H1 (cell line): ENCODE measurements at regions not wholly inside any gene's neighbourhood (a gene's known extent, or its start where the extent isn't known, plus 50 kb on each side); places are given as distances from the start of the nearest gene placed in this dataset.

Experiments
- CTCF ChIA-PET: fragments of 300-600 bp; sonication (Branson Sonifier 250); formaldehyde crosslinking; loops from one replicate; lab custom pipeline; 2021; ENCODE audit not compliant: partially characterized antibody; lab: Charles Lee
- POLR2A ChIA-PET: fragments of 300-600 bp; sonication (Branson Sonifier 250); formaldehyde crosslinking; loops from one replicate; lab custom pipeline; 2021; ENCODE audit warnings: inconsistent platforms; ENCODE audit not compliant: partially characterized antibody; lab: Charles Lee
- DNase-seq, 2 experiments: peaks; one replicate each; pipeline versions ENCODE4 v3.0.0 to v3.0.0-alpha.2; 2010 to 2022; ENCODE audit warnings: low spot score in 2 of 2, low read depth in 1 of 2, mixed read lengths in 1 of 2
- FAIRE-seq: peaks from 2 replicates; lab custom pipeline; 2011; peaks lifted over from hg19 to GRCh38; lab: Jason Lieb, UNC
- H2AFZ ChIP-seq: 2 replicates; pipeline ENCODE4 v1.8.1; 2012; ENCODE audit warnings: low read length, inconsistent platforms
- H2AK5ac ChIP-seq: 2 replicates; pipeline ENCODE4 v1.6.1; 2013; ENCODE audit warnings: low read depth, low read length
- H2BK120ac ChIP-seq: replicated peaks from 2 replicates; pipeline ENCODE3; 2013; ENCODE audit warnings: low read depth, low read length, inconsistent platforms
- H2BK12ac ChIP-seq: 2 replicates; pipeline ENCODE4 v1.6.1; 2013; ENCODE audit warnings: low read depth, low read length
- H2BK15ac ChIP-seq: 2 replicates; pipeline ENCODE4 v1.6.1; 2013; ENCODE audit warnings: low read length
- H2BK20ac ChIP-seq: 2 replicates; pipeline ENCODE4 v1.6.1; 2013; ENCODE audit warnings: low read length
- H2BK5ac ChIP-seq: 2 replicates; pipeline ENCODE4 v1.6.1; 2013; ENCODE audit warnings: low read depth, low read length
- H3K14ac ChIP-seq: 2 replicates; pipeline ENCODE4 v1.6.1; 2013; ENCODE audit warnings: inconsistent platforms; ENCODE audit not compliant: insufficient read length
- H3K18ac ChIP-seq: 2 replicates; pipeline ENCODE4 v1.6.1; 2013; ENCODE audit warnings: low read length; ENCODE audit errors: extremely low read depth
- H3K23ac ChIP-seq: 2 replicates; pipeline ENCODE4 v1.6.1; 2013; ENCODE audit warnings: inconsistent platforms; ENCODE audit not compliant: insufficient read length
- H3K23me2 ChIP-seq: 2 replicates; pipeline ENCODE4 v1.6.1; 2013; ENCODE audit warnings: low read depth, low read length
- H3K27ac ChIP-seq: 2 replicates; pipeline ENCODE4 v1.6.1; 2011; ENCODE audit warnings: low read depth, low read length, inconsistent platforms
- H3K27me3 ChIP-seq, 4 experiments: replicated peaks in 1 of 4; 1 replicate in 1 of 4; 2 replicates in 3 of 4; pipeline versions ENCODE4 v1.6.1 to v1.8.1; 2011 to 2013; ENCODE audit warnings: low read length in 3 of 4, mild to moderate bottlenecking in 3 of 4, inconsistent platforms in 2 of 4, mixed read lengths in 2 of 4, moderate library complexity in 1 of 4; ENCODE audit not compliant: control insufficient read depth in 3 of 4, insufficient read depth in 3 of 4; ENCODE audit errors: extremely low read depth in 1 of 4
- H3K36me3 ChIP-seq, 4 experiments: 2 replicates each; pipeline versions ENCODE4 v1.6.1 to v1.8.1; 2011 to 2013; ENCODE audit warnings: mild to moderate bottlenecking in 4 of 4, low read length in 3 of 4, moderate library complexity in 2 of 4, control low read depth in 1 of 4, inconsistent platforms in 1 of 4; ENCODE audit not compliant: insufficient read depth in 4 of 4, control insufficient read depth in 2 of 4
- H3K4ac ChIP-seq: replicated peaks from 2 replicates; pipeline ENCODE3; 2013; ENCODE audit warnings: low read length, low read depth, mixed read lengths, inconsistent platforms; ENCODE audit not compliant: insufficient read length
- H3K4me1 ChIP-seq, 4 experiments: replicated peaks in 1 of 4; 1 replicate in 1 of 4; 2 replicates in 3 of 4; pipeline versions ENCODE4 v1.6.1 to v1.8.1; 2011 to 2013; ENCODE audit warnings: low read length in 3 of 4, inconsistent platforms in 2 of 4, mixed read lengths in 1 of 4; ENCODE audit not compliant: insufficient read depth in 4 of 4, control insufficient read depth in 3 of 4
- H3K4me2 ChIP-seq, 2 experiments: 2 replicates each; pipeline versions ENCODE4 v1.6.1 to v1.8.1; 2011 to 2013; ENCODE audit warnings: low read depth in 2 of 2, low read length in 2 of 2, control low read depth in 1 of 2, inconsistent platforms in 1 of 2, mild to moderate bottlenecking in 1 of 2; ENCODE audit not compliant: insufficient read depth in 1 of 2
- H3K4me3 ChIP-seq, 4 experiments: fragments of 200-600, 300-600 bp in 1 of 4; sonication (generic), shearing (Covaris generic), sonication (Bioruptor Twin) in 1 of 4; 2 replicates each; pipeline versions ENCODE4 v1.5.1 to v1.8.1; 2011 to 2016; ENCODE audit warnings: low read length in 4 of 4, low read depth in 3 of 4, control low read depth in 2 of 4, inconsistent platforms in 2 of 4, mild to moderate bottlenecking in 2 of 4, mixed read lengths in 1 of 4, moderate library complexity in 1 of 4; ENCODE audit not compliant: insufficient read depth in 2 of 4; ENCODE audit errors: extremely low read depth in 1 of 4
- H3K56ac ChIP-seq: replicated peaks from 2 replicates; pipeline ENCODE3; 2013; ENCODE audit warnings: low read depth, mild to moderate bottlenecking, mixed read lengths, low read length, inconsistent platforms; ENCODE audit not compliant: insufficient read length
- H3K79me1 ChIP-seq: 2 replicates; pipeline ENCODE4 v1.6.1; 2013; ENCODE audit warnings: low read depth, low read length, control low read depth
- H3K79me2 ChIP-seq, 2 experiments: 2 replicates each; pipeline versions ENCODE4 v1.6.1 to v1.8.1; 2012 to 2013; ENCODE audit warnings: low read length in 2 of 2, mild to moderate bottlenecking in 2 of 2, inconsistent platforms in 1 of 2; ENCODE audit not compliant: insufficient read depth in 2 of 2, control insufficient read depth in 1 of 2
- H3K9ac ChIP-seq, 4 experiments: replicated peaks in 1 of 4; 1 replicate in 1 of 4; 2 replicates in 3 of 4; pipeline versions ENCODE4 v1.6.1 to v1.8.1; 2011 to 2013; ENCODE audit warnings: low read depth in 3 of 4, low read length in 3 of 4, control low read depth in 2 of 4, mild to moderate bottlenecking in 2 of 4, moderate library complexity in 2 of 4, inconsistent platforms in 1 of 4; ENCODE audit errors: extremely low read depth in 1 of 4
- H3K9me3 ChIP-seq, 2 experiments: 2 replicates each; pipeline versions ENCODE4 v1.6.1 to v1.8.1; 2012 to 2013; ENCODE audit warnings: mild to moderate bottlenecking in 2 of 2, moderate library complexity in 2 of 2, control low read depth in 1 of 2, inconsistent platforms in 1 of 2, low read depth in 1 of 2, low read length in 1 of 2, mixed read lengths in 1 of 2; ENCODE audit not compliant: insufficient read depth in 2 of 2
- H4K20me1 ChIP-seq, 2 experiments: replicated peaks in 1 of 2; 2 replicates each; pipeline versions ENCODE3 to v1.8.1; 2011 to 2013; ENCODE audit warnings: inconsistent platforms in 2 of 2, low read length in 2 of 2, mild to moderate bottlenecking in 1 of 2; ENCODE audit not compliant: insufficient read depth in 2 of 2, control insufficient read depth in 1 of 2
- H4K5ac ChIP-seq: 2 replicates; pipeline ENCODE4 v1.6.1; 2013; ENCODE audit warnings: low read length, low read depth, mixed read lengths, inconsistent platforms; ENCODE audit not compliant: insufficient read length
- H4K8ac ChIP-seq: 2 replicates; pipeline ENCODE4 v1.8.0; 2013; ENCODE audit warnings: mild to moderate bottlenecking, moderate library complexity, low read length, inconsistent platforms; ENCODE audit not compliant: insufficient read depth; ENCODE audit errors: extremely low read depth
- H4K91ac ChIP-seq: replicated peaks from 2 replicates; pipeline ENCODE3; 2013; ENCODE audit warnings: low read length, mixed read lengths, inconsistent platforms; ENCODE audit not compliant: insufficient read length
- ASH2L ChIP-seq: fragments of 200-600, 300-600 bp; sonication (generic); IDR thresholded peaks from one replicate; pipeline ENCODE4 v1.7.1; 2017; ENCODE audit warnings: low read length
- GTF2F1 ChIP-seq: IDR thresholded peaks from 2 replicates; pipeline ENCODE4 v1.6.1; 2012; ENCODE audit warnings: low read depth, low read length, improper control_type of control experiment, borderline replicate concordance
- RNF2 ChIP-seq: fragments of 200-900, 300-1000 bp; sonication (generic); IDR thresholded peaks from 2 replicates; pipeline ENCODE4 v1.7.1; 2016; ENCODE audit warnings: borderline replicate concordance, low read depth, mild to moderate bottlenecking, antibody characterized with exemption, low read length; ENCODE audit not compliant: poor library complexity, severe bottlenecking; ENCODE audit errors: missing control alignments
- SIN3A ChIP-seq, 2 experiments: IDR thresholded peaks in 1 of 2; conservative IDR thresholded peaks in 1 of 2; 2 replicates each; pipeline ENCODE4 v1.6.1; 2011 to 2012; ENCODE audit warnings: low read length in 2 of 2, improper control_type of control experiment in 1 of 2, low read depth in 1 of 2, mild to moderate bottlenecking in 1 of 2
- SP4 ChIP-seq: IDR thresholded peaks from 2 replicates; pipeline ENCODE4 v1.6.1; 2012; ENCODE audit warnings: low read length, inconsistent platforms
- TAF1 ChIP-seq: IDR thresholded peaks from 2 replicates; pipeline ENCODE4 v1.6.1; 2011; ENCODE audit warnings: mild to moderate bottlenecking, low read depth, low read length

- Histone ChIP-seq H3K27ac (no peak overlapping the region), H3K23me2 (no peaks in the 10 kb centered on the region), H2BK120ac (no peak overlapping the region), H2BK5ac (no peak overlapping the region), H3K36me3 (no peaks in the 10 kb centered on the region), H3K79me1 (no peaks in the 10 kb centered on the region), H4K20me1 (no peaks in the 10 kb centered on the region), H3K56ac (no peak overlapping the region), H3K9me3 (no peaks in the 10 kb centered on the region), H4K91ac (no peak overlapping the region), H4K5ac (no peak overlapping the region), H2BK12ac (no peak overlapping the region), H3K27me3 (no peaks in the 10 kb centered on the region), H3K9ac (no peak overlapping the region), H2BK15ac (no peak overlapping the region), H3K14ac (no peak overlapping the region), H3K4me1 (no peaks in the 10 kb centered on the region), H2AFZ (no peak overlapping the region), H4K8ac (no peak overlapping the region), H2AK5ac (no peak overlapping the region), H3K18ac (no peak overlapping the region), H3K4me2 (no peak overlapping the region), H3K4me3 (no peak overlapping the region), H3K4ac (no peak overlapping the region), H3K23ac (no peak overlapping the region), H2BK20ac (no peak overlapping the region), H3K79me2 (no peaks in the 10 kb centered on the region)
- FAIRE-seq (no peak), DNase-seq (no peak)
- TF ChIP-seq RNF2 (no peak), SIN3A (conservative IDR thresholded peaks at IDR 0.05 in 1 of 2, IDR thresholded peaks at IDR 0.05 in 1 of 2; ENCODE audit: low read depth in 1 of 2, low read length in 2 of 2) (no peak), SP4 (no peak), ASH2L (no peak), GTF2F1 (no peak), TAF1 (no peak)
- CTCF ChIA-PET: no interaction called here
- POLR2A ChIA-PET: no interaction called here
Observed at GRCh38 chr7:24130631-24131030, 153.4 kb upstream of the NPY start.
